ENCODE measurements at regions not wholly inside any gene's neighbourhood (a gene's known extent, or its start where the extent isn't known, plus 50 kb on each side); places are given as distances from the start of the nearest gene placed in this dataset.

- TF ChIP-seq ZFP36 (IDR thresholded peaks at IDR 0.05; ENCODE audit: low read depth, low read length, partially characterized antibody), result no peak
- no peak for TF ChIP-seq NFIC (IDR thresholded peaks at IDR 0.05)
- TF ChIP-seq ZNF668 (CRISPR knock-in tag; IDR thresholded peaks at IDR 0.05), result no peak
- no peak for TF ChIP-seq CTCF (IDR thresholded peaks at IDR 0.05 in 2 of 3, conservative IDR thresholded peaks at IDR 0.05 in 1 of 3; ENCODE audit: insufficient read depth in 2 of 3, low read depth in 1 of 3, low read length in 3 of 3)
- TF ChIP-seq ZNF280B (CRISPR knock-in tag; IDR thresholded peaks at IDR 0.05), result no peak
- no peak for TF ChIP-seq SRSF3 (IDR thresholded peaks at IDR 0.05; ENCODE audit: insufficient read depth, low read length)
- no peak for TF ChIP-seq NKRF (IDR thresholded peaks at IDR 0.05; ENCODE audit: borderline replicate concordance)
- no peak for TF ChIP-seq ZNF431 (CRISPR knock-in tag; IDR thresholded peaks at IDR 0.05)
- TF ChIP-seq TCFL5 (CRISPR knock-in tag; conservative IDR thresholded peaks at IDR 0.05), result no peak
- no peak for TF ChIP-seq ZNF436 (CRISPR knock-in tag; IDR thresholded peaks at IDR 0.05)
These were observed 334.0 kb downstream of the TRIB2 start for GRCh38 chr2:13050764-13051163.
